Neuron (in vitro differentiated cells): ENCODE measurements at regions not wholly inside any gene's neighbourhood (a gene's known extent, or its start where the extent isn't known, plus 50 kb on each side); places are given as distances from the start of the nearest gene placed in this dataset.

Experiments
- H2AFZ ChIP-seq: one replicate; pipeline ENCODE4 v1.6.1; 2013; ENCODE audit warnings: low read depth, mild to moderate bottlenecking, inconsistent platforms, low read length, moderate library complexity
- H3K27me3 ChIP-seq: one replicate; pipeline ENCODE4 v1.6.1; 2013; ENCODE audit warnings: low read length; ENCODE audit not compliant: insufficient read depth
- H3K36me3 ChIP-seq: one replicate; pipeline ENCODE4 v1.6.1; 2013; ENCODE audit warnings: low read length; ENCODE audit not compliant: insufficient read depth
- H3K4me1 ChIP-seq: one replicate; pipeline ENCODE4 v1.6.1; 2013; ENCODE audit warnings: low read length; ENCODE audit not compliant: insufficient read depth
- H3K4me3 ChIP-seq: 2 replicates; pipeline ENCODE4 v1.5.1; 2013; ENCODE audit warnings: mild to moderate bottlenecking, low read length, moderate library complexity
- H3K9me3 ChIP-seq: one replicate; pipeline ENCODE4 v1.6.1; 2013; ENCODE audit warnings: low read length

GRCh38 chr4:60605646-60606354 lies 594.3 kb upstream of the ADGRL3 start:
- Histone ChIP-seq H3K4me3 (no peak overlapping the region), H2AFZ (no peak overlapping the region), H3K27me3 (no peaks in the 10 kb centered on the region), H3K9me3 (no peaks in the 10 kb centered on the region), H3K4me1 (peaks cover 15% of the 10 kb centered on the region), H3K36me3 (no peaks in the 10 kb centered on the region)

- no peaks in the 10 kb centered on the region for H3K9me3 ChIP-seq
- H3K4me1 ChIP-seq = peaks cover 6% of the 10 kb centered on the region
- no peak overlapping the region for H2AFZ ChIP-seq
- H3K4me3 ChIP-seq = no peak overlapping the region
- no peaks in the 10 kb centered on the region for H3K27me3 ChIP-seq
- H3K36me3 ChIP-seq = no peaks in the 10 kb centered on the region
These were observed 588.2 kb upstream of the ADGRL3 start for GRCh38 chr4:60611762-60612496.

- H2AFZ ChIP-seq = no peak overlapping the region
- no peaks in the 10 kb centered on the region for H3K27me3 ChIP-seq
- no peaks in the 10 kb centered on the region for H3K9me3 ChIP-seq
- no peak overlapping the region for H3K4me3 ChIP-seq
- no peaks in the 10 kb centered on the region for H3K4me1 ChIP-seq
- H3K36me3 ChIP-seq = no peaks in the 10 kb centered on the region
These were observed 582.4 kb upstream of the ADGRL3 start for GRCh38 chr4:60617731-60618130.

GRCh38 chr4:60619531-60620305 lies 580.4 kb upstream of the ADGRL3 start:
- Histone ChIP-seq H2AFZ (no peak overlapping the region), H3K36me3 (no peaks in the 10 kb centered on the region), H3K9me3 (no peaks in the 10 kb centered on the region), H3K4me3 (no peak overlapping the region), H3K4me1 (no peaks in the 10 kb centered on the region), H3K27me3 (no peaks in the 10 kb centered on the region)

GRCh38 chr4:60637976-60638375 lies 562.1 kb upstream of the ADGRL3 start:
- no peaks in the 10 kb centered on the region for H3K36me3 ChIP-seq
- no peak overlapping the region for H2AFZ ChIP-seq
- H3K27me3 ChIP-seq = no peaks in the 10 kb centered on the region
- no peaks in the 10 kb centered on the region for H3K9me3 ChIP-seq
- no peak overlapping the region for H3K4me3 ChIP-seq
- no peaks in the 10 kb centered on the region for H3K4me1 ChIP-seq

GRCh38 chr4:60648774-60649173 lies 551.4 kb upstream of the ADGRL3 start:
- H3K36me3 ChIP-seq = no peaks in the 10 kb centered on the region
- H3K9me3 ChIP-seq = no peaks in the 10 kb centered on the region
- no peak overlapping the region for H3K4me3 ChIP-seq
- no peak overlapping the region for H2AFZ ChIP-seq
- H3K27me3 ChIP-seq = no peaks in the 10 kb centered on the region
- H3K4me1 ChIP-seq = peaks cover 10% of the 10 kb centered on the region

GRCh38 chr4:60652933-60653332 lies 547.2 kb upstream of the ADGRL3 start:
- Histone ChIP-seq H3K4me1 (peaks cover 10% of the 10 kb centered on the region), H3K27me3 (no peaks in the 10 kb centered on the region), H3K4me3 (no peak overlapping the region), H3K36me3 (no peaks in the 10 kb centered on the region), H3K9me3 (no peaks in the 10 kb centered on the region), H2AFZ (no peak overlapping the region)

- Histone ChIP-seq H2AFZ (no peak overlapping the region), H3K27me3 (no peaks in the 10 kb centered on the region), H3K36me3 (no peaks in the 10 kb centered on the region), H3K4me1 (peaks cover 10% of the 10 kb centered on the region), H3K4me3 (no peak overlapping the region), H3K9me3 (peaks cover 2% of the 10 kb centered on the region)
These were observed 544.8 kb upstream of the ADGRL3 start for GRCh38 chr4:60655356-60655755.

GRCh38 chr4:60656171-60656570 lies 544.0 kb upstream of the ADGRL3 start:
- H3K27me3 ChIP-seq = no peaks in the 10 kb centered on the region
- H3K36me3 ChIP-seq = no peaks in the 10 kb centered on the region
- H2AFZ ChIP-seq = no peak overlapping the region
- peaks cover 10% of the 10 kb centered on the region for H3K4me1 ChIP-seq
- H3K4me3 ChIP-seq = no peak overlapping the region
- peaks cover 2% of the 10 kb centered on the region for H3K9me3 ChIP-seq

GRCh38 chr4:60657041-60657440 lies 543.1 kb upstream of the ADGRL3 start:
- no peak overlapping the region for H3K4me3 ChIP-seq
- H3K27me3 ChIP-seq = no peaks in the 10 kb centered on the region
- no peak overlapping the region for H2AFZ ChIP-seq
- H3K9me3 ChIP-seq = peaks cover 2% of the 10 kb centered on the region
- peaks cover 10% of the 10 kb centered on the region for H3K4me1 ChIP-seq
- no peaks in the 10 kb centered on the region for H3K36me3 ChIP-seq

- no peak overlapping the region for H2AFZ ChIP-seq
- no peaks in the 10 kb centered on the region for H3K36me3 ChIP-seq
- peaks cover 2% of the 10 kb centered on the region for H3K9me3 ChIP-seq
- H3K4me1 ChIP-seq = peaks cover 6% of the 10 kb centered on the region
- no peaks in the 10 kb centered on the region for H3K27me3 ChIP-seq
- no peak overlapping the region for H3K4me3 ChIP-seq
These were observed 542.3 kb upstream of the ADGRL3 start for GRCh38 chr4:60657807-60658206.

GRCh38 chr4:60663769-60664168 lies 536.4 kb upstream of the ADGRL3 start:
- Histone ChIP-seq H3K4me1 (no peaks in the 10 kb centered on the region), H3K36me3 (no peaks in the 10 kb centered on the region), H3K27me3 (no peaks in the 10 kb centered on the region), H3K4me3 (no peak overlapping the region), H2AFZ (no peak overlapping the region), H3K9me3 (peaks cover 1% of the 10 kb centered on the region)

GRCh38 chr4:60682901-60683300 lies 517.2 kb upstream of the ADGRL3 start:
- Histone ChIP-seq H3K36me3 (no peaks in the 10 kb centered on the region), H2AFZ (no peak overlapping the region), H3K27me3 (no peaks in the 10 kb centered on the region), H3K4me3 (no peak overlapping the region), H3K9me3 (no peaks in the 10 kb centered on the region), H3K4me1 (peaks cover 3% of the 10 kb centered on the region)
